ENCODE measurements at regions not wholly inside any gene's neighbourhood (a gene's known extent, or its start where the extent isn't known, plus 50 kb on each side); places are given as distances from the start of the nearest gene placed in this dataset.

GRCh38 chr15:29522373-29523276 lies 253.0 kb upstream of the NSMCE3 start:
- TF ChIP-seq CTCF (IDR thresholded peaks at IDR 0.05), result no peak
- Histone ChIP-seq H3K27ac (no peak overlapping the region), H3K27me3 (no peaks in the 10 kb centered on the region), H3K4me1 (ENCODE audit: control insufficient read depth in 1 of 2, insufficient read depth in 1 of 2, low read depth in 1 of 2, low read length in 1 of 2) (no peaks in the 10 kb centered on the region), H3K4me3 (ENCODE audit: low read depth in 1 of 2, low read length in 1 of 2) (no peak overlapping the region), H3K9me3 (no peaks in the 10 kb centered on the region), H3K36me3 (no peaks in the 10 kb centered on the region)

DNA sequence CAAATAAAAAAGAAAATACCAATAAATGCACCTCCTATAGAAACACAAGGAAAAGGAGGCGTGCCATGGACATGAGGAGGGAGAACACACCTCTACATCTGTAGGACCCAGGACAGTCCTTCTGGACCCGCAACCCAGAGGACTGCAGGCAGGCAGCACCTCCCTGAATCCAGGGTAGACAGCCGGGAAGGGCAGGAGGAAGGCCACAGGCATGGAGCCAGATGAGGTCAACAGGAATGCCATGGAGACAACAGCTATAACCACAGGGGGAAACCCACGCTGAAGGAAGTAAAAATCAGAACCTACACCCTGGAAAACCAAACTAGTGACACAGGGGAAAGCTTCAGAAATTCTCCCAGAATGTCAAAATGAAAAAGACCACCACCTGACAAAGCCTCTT lies 248.8 kb upstream of the NSMCE3 start:
- no peak overlapping the region for H3K27ac ChIP-seq
- no peaks in the 10 kb centered on the region for H3K36me3 ChIP-seq
- H3K27me3 ChIP-seq, result no peaks in the 10 kb centered on the region
- H3K4me3 ChIP-seq (ENCODE audit: low read depth in 1 of 2, low read length in 1 of 2), result no peak overlapping the region
- H3K4me1 ChIP-seq (ENCODE audit: control insufficient read depth in 1 of 2, insufficient read depth in 1 of 2, low read depth in 1 of 2, low read length in 1 of 2), result no peaks in the 10 kb centered on the region
- TF ChIP-seq CTCF (IDR thresholded peaks at IDR 0.05), result no peak
- no peaks in the 10 kb centered on the region for H3K9me3 ChIP-seq

GRCh38 chr15:29517829-29518228 lies 248.2 kb upstream of the NSMCE3 start:
- Histone ChIP-seq H3K4me1 (ENCODE audit: control insufficient read depth in 1 of 2, insufficient read depth in 1 of 2, low read depth in 1 of 2, low read length in 1 of 2) (no peaks in the 10 kb centered on the region), H3K4me3 (ENCODE audit: low read depth in 1 of 2, low read length in 1 of 2) (no peak overlapping the region), H3K9me3 (no peaks in the 10 kb centered on the region), H3K36me3 (no peaks in the 10 kb centered on the region), H3K27ac (no peak overlapping the region), H3K27me3 (no peaks in the 10 kb centered on the region)
- no peak for TF ChIP-seq CTCF (IDR thresholded peaks at IDR 0.05)

DNA sequence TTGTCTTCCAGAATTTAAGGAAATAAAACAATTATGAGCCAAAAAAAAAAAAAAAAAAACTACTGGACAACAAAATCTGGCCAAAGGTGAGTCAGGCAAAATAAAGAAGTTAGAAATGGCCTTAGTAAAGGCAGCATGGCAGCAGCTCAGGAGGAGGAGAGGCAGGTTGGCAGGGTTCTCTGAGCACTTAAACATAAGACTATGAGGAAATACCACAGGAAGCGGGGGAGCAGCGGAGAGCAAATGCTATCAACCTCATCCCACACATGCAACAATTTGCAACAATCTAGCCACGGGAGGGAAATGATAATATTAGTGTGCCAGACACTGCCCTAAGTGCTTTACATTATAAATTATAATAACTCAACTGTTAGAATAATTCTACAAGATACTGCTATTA lies 247.3 kb upstream of the NSMCE3 start:
- no peaks in the 10 kb centered on the region for H3K4me1 ChIP-seq (ENCODE audit: control insufficient read depth in 1 of 2, insufficient read depth in 1 of 2, low read depth in 1 of 2, low read length in 1 of 2)
- no peaks in the 10 kb centered on the region for H3K27me3 ChIP-seq
- H3K27ac ChIP-seq, result no peak overlapping the region
- no peaks in the 10 kb centered on the region for H3K9me3 ChIP-seq
- no peak for TF ChIP-seq CTCF (IDR thresholded peaks at IDR 0.05)
- H3K4me3 ChIP-seq (ENCODE audit: low read depth in 1 of 2, low read length in 1 of 2), result no peak overlapping the region
- H3K36me3 ChIP-seq, result no peaks in the 10 kb centered on the region

DNA sequence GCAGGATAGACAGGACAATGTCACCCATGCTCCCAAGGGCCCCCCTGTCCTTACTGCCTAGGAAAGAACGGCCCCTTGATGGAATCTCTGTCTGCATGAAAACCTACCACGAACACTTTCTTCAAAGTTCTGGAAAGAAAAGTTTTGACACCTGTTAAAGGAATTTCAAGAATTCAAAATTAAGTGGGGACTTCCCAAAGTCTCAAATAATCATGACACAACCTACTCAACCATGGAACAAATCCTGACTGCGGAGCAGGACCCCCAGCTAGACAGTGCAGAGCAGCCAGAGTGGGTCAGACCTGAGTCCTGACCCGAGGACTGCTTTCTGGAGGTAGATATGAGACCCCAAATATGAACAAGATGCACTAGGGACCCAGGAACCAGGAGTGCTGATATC lies 245.3 kb upstream of the NSMCE3 start:
- no peak overlapping the region for H3K27ac ChIP-seq
- no peaks in the 10 kb centered on the region for H3K4me1 ChIP-seq (ENCODE audit: control insufficient read depth in 1 of 2, insufficient read depth in 1 of 2, low read depth in 1 of 2, low read length in 1 of 2)
- H3K36me3 ChIP-seq, result no peaks in the 10 kb centered on the region
- H3K9me3 ChIP-seq, result no peaks in the 10 kb centered on the region
- no peak overlapping the region for H3K4me3 ChIP-seq (ENCODE audit: low read depth in 1 of 2, low read length in 1 of 2)
- no peaks in the 10 kb centered on the region for H3K27me3 ChIP-seq
- no peak for TF ChIP-seq CTCF (IDR thresholded peaks at IDR 0.05)

Measured in neutrophil (primary cell).